K562 (cell line): ENCODE measurements at regions not wholly inside any gene's neighbourhood (a gene's known extent, or its start where the extent isn't known, plus 50 kb on each side); places are given as distances from the start of the nearest gene placed in this dataset.

Source experiments
- ATAC-seq: fragments of 200-7000 bp; cut with Tn5 transposase; 3 replicates; pipeline ENCODE4 v1.9.1; 2020; ENCODE audit warnings: moderate library complexity
- BruUV-seq: library from RNA; stranded (reverse); fragments of 400-500 nt; replicated peaks from 2 replicates; lab custom pipeline; 2021; lab: Mats Ljungman, UMichigan
- CTCF ChIA-PET: fragments of 300-600 bp; formaldehyde crosslinking; extraction: SDS; loops from one replicate; lab custom pipeline; 2021; ENCODE audit warnings: low intra/inter-chr PET ratio; lab: Yijun Ruan, JAX
- POLR2A ChIA-PET: fragments of 300-600, 350-650 bp; sonication (Branson Sonifier 250); formaldehyde crosslinking; extraction: SDS; loops from one replicate; lab custom pipeline; 2021; ENCODE audit warnings: antibody characterized with exemption, inconsistent platforms; lab: Yijun Ruan, JAX
- DNase-seq, 4 experiments: peaks; one replicate each; pipeline versions ENCODE4 v3.0.0 to v3.0.0-alpha.2; 2011 to 2018; ENCODE audit warnings: low spot score in 3 of 4, mixed read lengths in 3 of 4; ENCODE audit errors: extremely low read depth in 1 of 4
- FAIRE-seq: peaks from 2 replicates; lab custom pipeline; 2011; peaks lifted over from hg19 to GRCh38; lab: Jason Lieb, UNC
- H2AFZ ChIP-seq: 2 replicates; pipeline ENCODE4 v1.6.0; 2011; ENCODE audit warnings: low read depth, low read length, control low read depth, inconsistent platforms
- H3K27ac ChIP-seq: fragments of 200-600 bp; 3 replicates; pipeline ENCODE4 v1.8.0; 2011; ENCODE audit warnings: low read depth, mild to moderate bottlenecking, control low read depth, inconsistent platforms, low read length, moderate library complexity, mixed read lengths; ENCODE audit errors: extremely low read depth
- H3K27me3 ChIP-seq, 2 experiments: fragments of 300-600 bp in 1 of 2; 2 replicates in 1 of 2; 3 replicates in 1 of 2; pipeline versions ENCODE4 v1.6.0 to v1.8.0; 2011; ENCODE audit warnings: inconsistent platforms in 2 of 2, low read length in 2 of 2, mild to moderate bottlenecking in 1 of 2, mixed read lengths in 1 of 2, moderate library complexity in 1 of 2; ENCODE audit not compliant: control insufficient read depth in 2 of 2, insufficient read depth in 2 of 2
- H3K36me3 ChIP-seq: fragments of 300-600 bp; 3 replicates; pipeline ENCODE4 v1.8.0; 2011; ENCODE audit warnings: mild to moderate bottlenecking, low read length, inconsistent platforms; ENCODE audit not compliant: control insufficient read depth, insufficient read depth
- H3K4me1 ChIP-seq, 2 experiments: fragments of 200-600 bp in 1 of 2; replicated peaks in 1 of 2; 2 replicates in 1 of 2; 3 replicates in 1 of 2; pipeline versions ENCODE4 v1.5.1 to v1.8.0; 2011; ENCODE audit warnings: inconsistent platforms in 2 of 2, low read length in 2 of 2, mild to moderate bottlenecking in 1 of 2, mixed read lengths in 1 of 2, moderate library complexity in 1 of 2; ENCODE audit not compliant: control insufficient read depth in 2 of 2, insufficient read depth in 2 of 2
- H3K4me2 ChIP-seq: 2 replicates; pipeline ENCODE4 v1.6.1; 2011; ENCODE audit warnings: low read length, control low read depth, inconsistent platforms, mixed read lengths; ENCODE audit not compliant: insufficient read depth
- H3K4me3 ChIP-seq: fragments of 200-600 bp; sonication (generic), shearing (Covaris generic); 2 replicates; pipeline ENCODE4 v1.5.1; 2016; ENCODE audit warnings: control low read depth, inconsistent platforms
- H3K79me2 ChIP-seq: fragments of 200-600 bp; 3 replicates; pipeline ENCODE4 v1.8.0; 2011; ENCODE audit warnings: low read length, inconsistent platforms; ENCODE audit not compliant: control insufficient read depth, insufficient read depth
- H3K9ac ChIP-seq, 2 experiments: 2 replicates each; pipeline versions ENCODE4 v1.6.0 to v1.6.1; 2011; ENCODE audit warnings: low read depth in 2 of 2, low read length in 2 of 2, control low read depth in 1 of 2, inconsistent platforms in 1 of 2, mild to moderate bottlenecking in 1 of 2, mixed read lengths in 1 of 2; ENCODE audit not compliant: insufficient read depth in 1 of 2
- H3K9me1 ChIP-seq: one replicate; pipeline ENCODE4 v1.6.0; 2011; ENCODE audit warnings: inconsistent platforms, mild to moderate bottlenecking, low read length, moderate library complexity; ENCODE audit not compliant: control insufficient read depth, insufficient read depth
- H3K9me3 ChIP-seq: replicated peaks from 2 replicates; pipeline ENCODE4 v1.5.1; 2011; ENCODE audit warnings: low read depth, low read length, inconsistent platforms; ENCODE audit not compliant: control insufficient read depth, insufficient read depth
- H4K20me1 ChIP-seq: replicated peaks from 2 replicates; pipeline ENCODE4 v1.6.1; 2011; ENCODE audit warnings: low read length, inconsistent platforms, mixed read lengths; ENCODE audit not compliant: control insufficient read depth, insufficient read depth
- DLX4 ChIP-seq: fragments of 250-450 bp; sonication (Bioruptor Pico); IDR thresholded peaks from 2 replicates; pipeline ENCODE4 v1.6.1; 2021; ENCODE audit warnings: mild to moderate bottlenecking
- EGR1 ChIP-seq: fragments of 450-650 bp; conservative IDR thresholded peaks from 2 replicates; pipeline ENCODE4 v1.6.1; 2017; ENCODE audit warnings: mild to moderate bottlenecking
- ETV1 ChIP-seq: fragments of 450-650 bp; conservative IDR thresholded peaks from 2 replicates; pipeline ENCODE4 v1.6.1; 2016; ENCODE audit warnings: missing genetic modification characterization, control low read depth, low read depth, missing compliant biosample characterization
- IRF1 ChIP-seq: sonication (generic); formaldehyde crosslinking; IDR thresholded peaks from 2 replicates; pipeline ENCODE4 v1.8.0; 2022; ENCODE audit warnings: missing genetic modification reagents, mild to moderate bottlenecking, borderline replicate concordance
- KLF13 ChIP-seq: fragments of 450-650 bp; IDR thresholded peaks from 2 replicates; pipeline ENCODE4 v1.6.1; 2016; ENCODE audit warnings: missing genetic modification characterization, low read depth, mild to moderate bottlenecking, missing compliant biosample characterization, moderate library complexity, borderline replicate concordance
- PHB ChIP-seq: fragments of 250-450 bp; sonication (Bioruptor Pico); IDR thresholded peaks from 2 replicates; pipeline ENCODE4 v1.5.0; 2021
- STAG1 ChIP-seq: sonication (generic); formaldehyde crosslinking; IDR thresholded peaks from 2 replicates; pipeline ENCODE4 v1.5.0; 2020; ENCODE audit warnings: missing genetic modification reagents, borderline replicate concordance
- UBTF ChIP-seq, 2 experiments: IDR thresholded peaks; 2 replicates each; pipeline ENCODE4 v1.6.1; 2012; ENCODE audit warnings: improper control_type of control experiment in 2 of 2, low read depth in 2 of 2, low read length in 2 of 2, borderline replicate concordance in 1 of 2
- ZHX1 ChIP-seq: fragments of 150-350 bp; conservative IDR thresholded peaks from 2 replicates; pipeline ENCODE4 v1.6.1; 2014; ENCODE audit warnings: low read length
- ZNF3 ChIP-seq: fragments of 250-450 bp; sonication (Bioruptor Pico); IDR thresholded peaks from 2 replicates; pipeline ENCODE4 v1.5.0; 2021; ENCODE audit warnings: mild to moderate bottlenecking, moderate library complexity
- ZNF668 ChIP-seq: fragments of 250-450 bp; sonication (Bioruptor Pico); IDR thresholded peaks from 2 replicates; pipeline ENCODE4 v1.8.0; 2022; ENCODE audit warnings: mild to moderate bottlenecking, inconsistent platforms
- ZNF830 ChIP-seq: fragments of 250-450 bp; sonication (Bioruptor Pico); IDR thresholded peaks from 2 replicates; pipeline ENCODE4 v1.5.0; 2021; ENCODE audit warnings: mild to moderate bottlenecking
- WGBS: fragments of 100-300 bp; shearing (Covaris generic); methylation state at CpG from one replicate; pipeline ENCODE4 v1.1.6; 2016; ENCODE audit warnings: low coverage, mixed read lengths; ENCODE audit not compliant: insufficient coverage; ENCODE audit errors: missing lambda C conversion rate; 5-methylcytosine and 5-hydroxymethylcytosine counted together
- in situ Hi-C: fragments of 300-500 bp; cut with MboI; formaldehyde crosslinking; loops from 4 replicates; pipeline ENCODE4 v1.15.0; 2018; ENCODE audit warnings: inconsistent platforms, mixed read lengths
- intact Hi-C: fragments of 100-400 bp; cut with micrococcal nuclease; formaldehyde crosslinking; loops from 2 replicates; pipeline ENCODE4 v1.14.2; 2022

- TF ChIP-seq ZHX1 (no peak), ZNF3 (CRISPR knock-in tag) (no peak), ZNF668 (CRISPR knock-in tag) (no peak)
These were observed 108.1 kb upstream of the ARRDC3 start (continued) for GRCh38 chr5:91491229-91491628.

GRCh38 chr5:91490316-91490715 lies 107.2 kb upstream of the ARRDC3 start:
- FAIRE-seq (no peak), ATAC-seq (no peak), DNase-seq (no peak)
- Histone ChIP-seq H3K79me2 (no peaks in the 10 kb centered on the region), H3K9me3 (no peaks in the 10 kb centered on the region), H3K9me1 (no peaks in the 10 kb centered on the region), H3K36me3 (no peaks in the 10 kb centered on the region), H3K27me3 (no peaks in the 10 kb centered on the region), H3K4me2 (no peak overlapping the region), H3K9ac (no peak overlapping the region), H3K4me3 (no peak overlapping the region), H2AFZ (no peak overlapping the region), H3K4me1 (no peaks in the 10 kb centered on the region), H4K20me1 (no peaks in the 10 kb centered on the region), H3K27ac (no peak overlapping the region)
- BruUV-seq, result no TSS peak
- WGBS, result 0% methylated on average over 3 of the region's 3 CpGs
- POLR2A ChIA-PET, result no interaction called here
- in situ Hi-C loops (no loop called here), intact Hi-C loops (no loop called here)
- TF ChIP-seq UBTF (IDR thresholded peaks at IDR 0.05; ENCODE audit: borderline replicate concordance in 1 of 2, low read depth in 2 of 2, low read length in 2 of 2) (no peak), PHB (no peak), EGR1 (no peak), KLF13 (tag) (no peak), IRF1 (CRISPR knock-in tag) (no peak), STAG1 (no peak), DLX4 (CRISPR knock-in tag) (no peak), ZNF830 (CRISPR knock-in tag) (no peak), ETV1 (tag) (no peak)
- CTCF ChIA-PET, result no interaction called here
